ENCODE measurements at regions not wholly inside any gene's neighbourhood (a gene's known extent, or its start where the extent isn't known, plus 50 kb on each side); places are given as distances from the start of the nearest gene placed in this dataset.

DNA sequence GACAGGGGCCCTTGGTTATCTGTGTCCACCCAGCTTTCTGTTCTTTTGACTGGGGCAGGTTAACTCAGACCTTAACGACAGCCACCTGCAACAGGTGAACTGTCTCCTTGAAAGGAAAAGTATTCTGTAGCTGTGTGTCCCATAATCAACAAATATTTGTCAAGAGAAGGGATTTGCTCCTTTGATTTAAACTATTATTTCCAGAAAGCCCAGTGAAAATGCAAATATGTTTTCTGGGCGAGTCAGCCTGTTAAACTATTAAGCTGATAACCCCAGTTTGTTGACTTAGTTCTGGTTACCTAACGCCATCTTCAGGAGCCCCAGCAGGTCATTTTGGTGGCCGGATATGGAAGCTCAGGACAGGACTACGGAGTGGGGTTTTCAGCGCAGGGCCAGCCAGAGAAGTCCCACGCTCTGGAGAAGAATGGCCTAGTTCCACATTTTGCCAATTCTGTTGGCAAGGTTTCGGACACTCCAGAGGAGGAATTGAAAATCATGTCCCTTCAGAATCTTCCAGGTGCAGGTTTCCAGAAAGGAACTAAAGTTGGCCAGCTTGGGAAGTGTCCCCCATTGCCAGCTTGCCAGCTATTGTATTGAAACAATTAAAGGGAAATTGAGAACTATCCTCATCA lies 54.5 kb downstream of the ADRA2A start:
- DNase-seq (ENCODE audit: low spot score in 2 of 2), result no peak
- intact Hi-C loops (cut with DNase I; ENCODE audit: low total_unique reads), result no loop called here
- H3K4me3 ChIP-seq (ENCODE audit: low read depth, poor library complexity, severe bottlenecking), result no peak overlapping the region
- no peak for TF ChIP-seq POLR2A (IDR thresholded peaks at IDR 0.05)
- TF ChIP-seq, protein P1, sequence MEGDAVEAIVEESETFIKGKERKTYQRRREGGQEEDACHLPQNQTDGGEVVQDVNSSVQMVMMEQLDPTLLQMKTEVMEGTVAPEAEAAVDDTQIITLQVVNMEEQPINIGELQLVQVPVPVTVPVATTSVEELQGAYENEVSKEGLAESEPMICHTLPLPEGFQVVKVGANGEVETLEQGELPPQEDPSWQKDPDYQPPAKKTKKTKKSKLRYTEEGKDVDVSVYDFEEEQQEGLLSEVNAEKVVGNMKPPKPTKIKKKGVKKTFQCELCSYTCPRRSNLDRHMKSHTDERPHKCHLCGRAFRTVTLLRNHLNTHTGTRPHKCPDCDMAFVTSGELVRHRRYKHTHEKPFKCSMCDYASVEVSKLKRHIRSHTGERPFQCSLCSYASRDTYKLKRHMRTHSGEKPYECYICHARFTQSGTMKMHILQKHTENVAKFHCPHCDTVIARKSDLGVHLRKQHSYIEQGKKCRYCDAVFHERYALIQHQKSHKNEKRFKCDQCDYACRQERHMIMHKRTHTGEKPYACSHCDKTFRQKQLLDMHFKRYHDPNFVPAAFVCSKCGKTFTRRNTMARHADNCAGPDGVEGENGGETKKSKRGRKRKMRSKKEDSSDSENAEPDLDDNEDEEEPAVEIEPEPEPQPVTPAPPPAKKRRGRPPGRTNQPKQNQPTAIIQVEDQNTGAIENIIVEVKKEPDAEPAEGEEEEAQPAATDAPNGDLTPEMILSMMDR (IDR thresholded peaks at IDR 0.05), result no peak
- WGBS, 2 donors, result 82 to 85% methylated on average over 8 of the region's 8 CpGs

DNA sequence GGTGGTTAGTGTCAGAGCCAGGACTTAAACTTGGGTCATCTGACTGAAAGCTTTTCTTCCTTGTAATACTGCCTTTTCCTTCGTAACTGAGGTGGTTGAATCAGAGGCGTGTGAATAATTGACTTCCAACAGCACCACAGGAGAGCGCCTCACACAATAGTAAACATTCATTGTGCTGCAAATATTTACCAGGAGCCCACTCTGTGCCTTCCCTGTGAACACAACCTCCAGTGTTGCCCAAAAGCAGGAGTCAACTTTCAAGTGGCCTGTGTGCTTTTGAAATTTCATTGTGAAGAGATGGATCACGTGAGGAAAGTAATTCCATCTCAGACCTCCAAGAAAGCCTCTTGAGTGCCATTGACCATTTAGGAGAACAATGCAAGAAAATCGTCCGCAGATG lies 60.2 kb downstream of the ADRA2A start:
- no peak for TF ChIP-seq POLR2A (IDR thresholded peaks at IDR 0.05)
- TF ChIP-seq, protein P1 (IDR thresholded peaks at IDR 0.05), result no peak
- intact Hi-C loops (cut with DNase I; ENCODE audit: low total_unique reads), result no loop called here
- no peak overlapping the region for H3K4me3 ChIP-seq (ENCODE audit: low read depth, poor library complexity, severe bottlenecking)
- WGBS, 2 donors, result 52 to 57% methylated on average over 6 of the region's 6 CpGs
- no peak for DNase-seq (ENCODE audit: low spot score in 2 of 2)

DNA sequence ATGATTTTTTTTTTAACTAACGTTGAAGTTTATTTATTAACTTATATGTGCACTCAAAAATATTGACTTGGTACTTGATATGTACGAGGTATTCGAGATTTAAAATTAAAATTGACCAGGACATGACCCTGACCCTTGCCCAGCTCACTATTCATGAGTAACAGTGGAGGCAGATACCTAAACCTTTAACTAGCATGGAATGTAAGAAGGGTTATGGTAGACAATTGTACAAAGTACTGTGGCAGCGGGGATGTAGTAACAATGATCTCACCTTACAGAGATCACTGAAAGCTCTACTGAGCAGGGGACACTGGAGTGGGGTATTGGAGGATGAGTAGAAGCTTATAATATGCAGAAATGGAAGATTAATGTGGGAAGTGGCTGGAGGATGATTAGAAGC lies 60.8 kb downstream of the ADRA2A start:
- 55 to 59% methylated on average over 4 of the region's 4 CpGs for WGBS, 2 donors
- intact Hi-C loops (cut with DNase I; ENCODE audit: low total_unique reads), result no loop called here
- H3K4me3 ChIP-seq (ENCODE audit: low read depth, poor library complexity, severe bottlenecking), result no peak overlapping the region
- no peak for TF ChIP-seq POLR2A (IDR thresholded peaks at IDR 0.05)
- TF ChIP-seq, protein P1 (IDR thresholded peaks at IDR 0.05), result no peak
- DNase-seq (ENCODE audit: low spot score in 2 of 2), result no peak

DNA sequence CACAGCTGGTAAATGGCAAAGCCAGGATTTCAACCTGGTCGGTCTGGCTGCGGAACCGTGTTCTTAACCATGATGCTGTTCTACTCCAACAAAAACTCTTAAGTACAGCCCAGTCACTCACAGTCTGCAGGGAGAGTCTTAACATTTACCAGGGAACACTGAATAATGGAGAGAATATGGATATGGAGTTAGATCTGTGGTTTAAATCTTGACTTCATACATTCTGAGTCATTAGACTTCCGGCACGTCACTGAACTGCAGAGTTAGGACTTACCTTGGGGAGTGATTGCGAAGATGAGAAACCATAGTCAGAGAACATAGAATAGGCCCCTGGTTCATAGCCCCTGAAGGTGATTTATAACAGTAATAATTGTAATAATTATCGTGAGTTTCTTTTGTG lies 61.7 kb downstream of the ADRA2A start:
- no peak for TF ChIP-seq POLR2A (IDR thresholded peaks at IDR 0.05)
- TF ChIP-seq, protein P1 (IDR thresholded peaks at IDR 0.05), result no peak
- 83 to 93% methylated on average over 7 of the region's 7 CpGs for WGBS, 2 donors
- H3K4me3 ChIP-seq (ENCODE audit: low read depth, poor library complexity, severe bottlenecking), result no peak overlapping the region
- intact Hi-C loops (cut with DNase I; ENCODE audit: low total_unique reads), result no loop called here
- DNase-seq (ENCODE audit: low spot score in 2 of 2), result no peak

DNA sequence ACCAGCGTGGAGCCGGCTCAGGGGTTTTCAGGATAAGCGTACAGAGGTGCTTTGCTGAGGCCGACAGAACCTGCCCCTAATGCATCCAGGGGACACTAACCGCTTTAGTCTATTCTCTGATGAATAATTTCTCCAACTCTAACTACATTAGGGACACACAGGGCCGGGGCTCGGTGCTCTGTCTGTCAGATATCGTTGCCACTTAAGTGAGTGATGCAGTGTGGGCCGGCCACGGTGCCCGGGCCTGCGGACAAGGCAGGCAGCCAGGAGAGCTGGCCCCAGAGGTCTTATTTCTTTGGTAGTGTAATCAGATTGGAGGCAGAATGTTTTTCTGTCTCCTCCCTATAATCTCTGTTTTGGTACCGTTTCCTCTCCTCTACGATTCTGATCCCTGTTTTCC lies 62.7 kb downstream of the ADRA2A start:
- no peak for DNase-seq (ENCODE audit: low spot score in 2 of 2)
- no peak overlapping the region for H3K4me3 ChIP-seq (ENCODE audit: low read depth, poor library complexity, severe bottlenecking)
- TF ChIP-seq, protein P1 (IDR thresholded peaks at IDR 0.05), result no peak
- no peak for TF ChIP-seq POLR2A (IDR thresholded peaks at IDR 0.05)
- intact Hi-C loops (cut with DNase I; ENCODE audit: low total_unique reads), result no loop called here
- WGBS, 2 donors, result 83 to 84% methylated on average over 14 of the region's 14 CpGs

Measured in lower leg skin (tissue), 4 donors.